ENCODE measurements at regions not wholly inside any gene's neighbourhood (a gene's known extent, or its start where the extent isn't known, plus 50 kb on each side); places are given as distances from the start of the nearest gene placed in this dataset.

DNA sequence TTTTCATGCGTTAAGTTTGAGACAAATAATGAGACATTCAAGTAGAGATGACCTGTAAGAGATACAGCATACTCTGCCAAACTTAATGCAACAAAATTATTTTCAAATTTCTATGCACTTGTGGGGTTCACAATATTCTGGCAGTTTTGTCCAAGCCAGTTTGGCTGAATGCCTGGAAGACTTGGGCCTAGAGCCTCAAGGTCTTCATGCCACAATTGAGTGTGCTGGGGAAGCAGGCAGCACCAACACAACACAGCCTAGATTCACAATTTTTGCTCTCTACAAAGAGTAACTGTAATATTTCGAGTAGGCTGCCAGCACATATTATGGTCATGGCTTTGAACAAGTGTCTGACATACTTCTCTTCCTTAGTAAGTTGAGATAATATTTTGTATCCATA lies 461.4 kb upstream of the SPHKAP start:
- Histone ChIP-seq H3K4me1 (ENCODE audit: control insufficient read depth, insufficient read depth, low read depth, low read length) (no peaks in the 10 kb centered on the region), H3K9me3 (ENCODE audit: control insufficient read depth, low read length) (no peaks in the 10 kb centered on the region), H3K23ac (ENCODE audit: low read length in 2 of 2) (no peak overlapping the region), H3K14ac (ENCODE audit: low read length in 2 of 2) (no peak overlapping the region), H3K27me3 (ENCODE audit: control insufficient read depth in 1 of 2, insufficient read depth in 1 of 2, low read length in 2 of 2) (no peaks in the 10 kb centered on the region), H2BK15ac (ENCODE audit: low read depth, poor library complexity, severe bottlenecking) (no peak overlapping the region), H2AK5ac (ENCODE audit: low read length, severe bottlenecking) (no peak overlapping the region), H3K4ac (ENCODE audit: low read depth in 1 of 2, low read length in 2 of 2) (no peak overlapping the region), H2BK5ac (ENCODE audit: low read depth, low read length, poor library complexity, severe bottlenecking) (no peak overlapping the region), H2AFZ (ENCODE audit: low read depth, low read length) (no peak overlapping the region), H3K9ac (ENCODE audit: low read length) (no peak overlapping the region), H3K18ac (ENCODE audit: low read depth in 1 of 2, low read length in 2 of 2) (no peak overlapping the region), H4K91ac (ENCODE audit: low read length) (no peak overlapping the region), H3K27ac (ENCODE audit: low read length, poor library complexity, severe bottlenecking) (no peak overlapping the region), H3K36me3 (ENCODE audit: control insufficient read depth in 1 of 2, insufficient read depth in 2 of 2, low read depth in 1 of 2, low read length in 2 of 2) (no peaks in the 10 kb centered on the region), H2BK12ac (ENCODE audit: low read length in 2 of 2) (no peak overlapping the region), H3K79me1 (replicated peaks; ENCODE audit: low read length, poor library complexity, severe bottlenecking) (no peaks in the 10 kb centered on the region), H3K4me3 (ENCODE audit: insufficient read depth in 1 of 2, low read depth in 1 of 2, low read length in 2 of 2) (no peak overlapping the region), H2BK120ac (ENCODE audit: low read depth, low read length) (no peak overlapping the region), H3K4me2 (ENCODE audit: low read length, poor library complexity, severe bottlenecking) (no peak overlapping the region), H4K8ac (ENCODE audit: low read length) (no peak overlapping the region)
- DNase-seq, result no peak
- WGBS, result 100% methylated on average over 1 of the region's 2 CpGs

DNA sequence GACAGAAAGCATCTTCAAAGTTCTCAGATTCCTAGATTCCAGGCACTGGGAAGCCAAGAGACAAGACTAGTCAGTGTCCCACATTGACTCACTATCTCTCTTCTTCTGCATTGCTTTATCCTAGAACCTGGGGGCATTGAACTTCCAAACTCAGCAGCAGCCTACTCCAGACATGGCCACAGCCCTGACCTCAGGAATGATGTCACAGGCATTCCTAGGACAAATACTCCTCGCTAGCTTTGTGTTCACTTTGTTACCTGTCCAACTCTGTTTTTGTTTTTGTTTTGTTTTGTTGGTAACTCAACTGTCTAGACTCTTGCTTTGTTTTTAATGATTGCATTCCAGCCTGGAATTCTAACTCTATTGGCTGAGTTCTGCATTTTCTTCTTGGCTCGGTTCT lies 449.3 kb upstream of the SPHKAP start:
- Histone ChIP-seq H3K4me1 (ENCODE audit: control insufficient read depth, insufficient read depth, low read depth, low read length) (no peaks in the 10 kb centered on the region), H3K27me3 (ENCODE audit: control insufficient read depth in 1 of 2, insufficient read depth in 1 of 2, low read length in 2 of 2) (no peaks in the 10 kb centered on the region), H3K14ac (ENCODE audit: low read length in 2 of 2) (no peak overlapping the region), H3K23ac (ENCODE audit: low read length in 2 of 2) (no peak overlapping the region), H3K36me3 (ENCODE audit: control insufficient read depth in 1 of 2, insufficient read depth in 2 of 2, low read depth in 1 of 2, low read length in 2 of 2) (no peaks in the 10 kb centered on the region), H2AFZ (ENCODE audit: low read depth, low read length) (no peak overlapping the region), H3K79me1 (replicated peaks; ENCODE audit: low read length, poor library complexity, severe bottlenecking) (no peaks in the 10 kb centered on the region), H3K4me3 (ENCODE audit: insufficient read depth in 1 of 2, low read depth in 1 of 2, low read length in 2 of 2) (no peak overlapping the region), H4K91ac (ENCODE audit: low read length) (no peak overlapping the region), H2BK12ac (ENCODE audit: low read length in 2 of 2) (no peak overlapping the region), H2BK15ac (ENCODE audit: low read depth, poor library complexity, severe bottlenecking) (no peak overlapping the region), H3K18ac (ENCODE audit: low read depth in 1 of 2, low read length in 2 of 2) (no peak overlapping the region), H2BK120ac (ENCODE audit: low read depth, low read length) (no peak overlapping the region), H4K8ac (ENCODE audit: low read length) (no peak overlapping the region), H3K4ac (ENCODE audit: low read depth in 1 of 2, low read length in 2 of 2) (no peak overlapping the region), H3K4me2 (ENCODE audit: low read length, poor library complexity, severe bottlenecking) (no peak overlapping the region), H3K9me3 (ENCODE audit: control insufficient read depth, low read length) (no peaks in the 10 kb centered on the region), H2BK5ac (ENCODE audit: low read depth, low read length, poor library complexity, severe bottlenecking) (no peak overlapping the region), H3K27ac (ENCODE audit: low read length, poor library complexity, severe bottlenecking) (no peak overlapping the region), H3K9ac (ENCODE audit: low read length) (no peak overlapping the region), H2AK5ac (ENCODE audit: low read length, severe bottlenecking) (no peak overlapping the region)
- 60% methylated on average over 1 of the region's 2 CpGs for WGBS
- DNase-seq, result no peak

DNA sequence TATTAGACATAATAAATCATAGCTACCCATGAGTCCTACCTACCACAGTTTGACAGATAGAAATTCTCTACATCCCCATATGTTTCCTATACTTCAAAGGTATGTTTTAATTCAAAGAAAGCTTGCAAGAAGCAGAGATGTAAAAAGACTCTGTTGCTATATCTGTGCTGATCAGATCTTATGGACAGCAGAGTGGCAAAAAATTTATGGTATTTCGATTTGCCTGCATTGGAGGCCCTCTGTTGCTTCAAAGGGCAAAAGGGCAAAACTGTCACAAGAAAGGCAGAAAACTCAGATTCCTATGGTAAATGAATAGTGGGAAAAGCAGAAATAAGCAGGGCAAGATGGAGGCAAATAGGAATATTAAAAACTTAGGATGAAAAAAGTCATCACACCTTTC lies 447.8 kb upstream of the SPHKAP start:
- Histone ChIP-seq H3K4ac (ENCODE audit: low read depth in 1 of 2, low read length in 2 of 2) (no peak overlapping the region), H3K9ac (ENCODE audit: low read length) (no peak overlapping the region), H2BK5ac (ENCODE audit: low read depth, low read length, poor library complexity, severe bottlenecking) (no peak overlapping the region), H3K36me3 (ENCODE audit: control insufficient read depth in 1 of 2, insufficient read depth in 2 of 2, low read depth in 1 of 2, low read length in 2 of 2) (no peaks in the 10 kb centered on the region), H2AK5ac (ENCODE audit: low read length, severe bottlenecking) (no peak overlapping the region), H3K79me1 (replicated peaks; ENCODE audit: low read length, poor library complexity, severe bottlenecking) (no peaks in the 10 kb centered on the region), H2AFZ (ENCODE audit: low read depth, low read length) (no peak overlapping the region), H3K27me3 (ENCODE audit: control insufficient read depth in 1 of 2, insufficient read depth in 1 of 2, low read length in 2 of 2) (no peaks in the 10 kb centered on the region), H2BK15ac (ENCODE audit: low read depth, poor library complexity, severe bottlenecking) (no peak overlapping the region), H2BK120ac (ENCODE audit: low read depth, low read length) (no peak overlapping the region), H3K4me3 (ENCODE audit: insufficient read depth in 1 of 2, low read depth in 1 of 2, low read length in 2 of 2) (no peak overlapping the region), H3K27ac (ENCODE audit: low read length, poor library complexity, severe bottlenecking) (no peak overlapping the region), H3K9me3 (ENCODE audit: control insufficient read depth, low read length) (no peaks in the 10 kb centered on the region), H3K14ac (ENCODE audit: low read length in 2 of 2) (no peak overlapping the region), H3K18ac (ENCODE audit: low read depth in 1 of 2, low read length in 2 of 2) (no peak overlapping the region), H4K8ac (ENCODE audit: low read length) (no peak overlapping the region), H3K4me1 (ENCODE audit: control insufficient read depth, insufficient read depth, low read depth, low read length) (no peaks in the 10 kb centered on the region), H2BK12ac (ENCODE audit: low read length in 2 of 2) (no peak overlapping the region), H3K4me2 (ENCODE audit: low read length, poor library complexity, severe bottlenecking) (no peak overlapping the region), H3K23ac (ENCODE audit: low read length in 2 of 2) (no peak overlapping the region), H4K91ac (ENCODE audit: low read length) (no peak overlapping the region)
- no peak for DNase-seq
- 62% methylated on average over 1 of the region's 1 CpG for WGBS

DNA sequence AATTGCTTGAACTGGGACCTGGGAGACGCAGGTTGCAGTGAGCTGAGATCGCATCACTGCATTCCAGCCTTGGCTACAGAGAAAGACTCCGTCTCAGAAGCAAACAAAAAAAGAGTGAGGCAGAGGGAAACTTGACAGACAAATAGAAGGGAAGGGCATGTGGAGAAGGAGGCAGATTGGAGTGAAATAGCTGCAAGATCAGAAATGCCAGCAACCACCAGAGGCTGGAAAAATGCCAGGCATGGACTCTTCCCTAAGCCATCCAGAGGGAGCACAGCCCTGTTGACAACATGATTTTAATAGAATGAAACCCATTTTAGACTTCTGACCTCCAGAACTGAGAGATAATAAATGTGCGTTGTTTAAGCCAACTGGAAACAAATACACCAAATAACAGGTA lies 447.2 kb upstream of the SPHKAP start:
- no peak overlapping the region for H3K4me2 ChIP-seq (ENCODE audit: low read length, poor library complexity, severe bottlenecking)
- no peak for DNase-seq
- no peak overlapping the region for H3K18ac ChIP-seq (ENCODE audit: low read depth in 1 of 2, low read length in 2 of 2)
- no peak overlapping the region for H2BK120ac ChIP-seq (ENCODE audit: low read depth, low read length)
- no peaks in the 10 kb centered on the region for H3K4me1 ChIP-seq (ENCODE audit: control insufficient read depth, insufficient read depth, low read depth, low read length)
- H3K27me3 ChIP-seq (ENCODE audit: control insufficient read depth in 1 of 2, insufficient read depth in 1 of 2, low read length in 2 of 2), result no peaks in the 10 kb centered on the region
- no peak overlapping the region for H2BK5ac ChIP-seq (ENCODE audit: low read depth, low read length, poor library complexity, severe bottlenecking)
- no peaks in the 10 kb centered on the region for H3K36me3 ChIP-seq (ENCODE audit: control insufficient read depth in 1 of 2, insufficient read depth in 2 of 2, low read depth in 1 of 2, low read length in 2 of 2)
- no peak overlapping the region for H2AK5ac ChIP-seq (ENCODE audit: low read length, severe bottlenecking)
- no peak overlapping the region for H2AFZ ChIP-seq (ENCODE audit: low read depth, low read length)
- no peak overlapping the region for H4K8ac ChIP-seq (ENCODE audit: low read length)
- H3K9ac ChIP-seq (ENCODE audit: low read length), result no peak overlapping the region
- no peak overlapping the region for H3K14ac ChIP-seq (ENCODE audit: low read length in 2 of 2)
- no peak overlapping the region for H3K23ac ChIP-seq (ENCODE audit: low read length in 2 of 2)
- H4K91ac ChIP-seq (ENCODE audit: low read length), result no peak overlapping the region
- H3K4me3 ChIP-seq (ENCODE audit: insufficient read depth in 1 of 2, low read depth in 1 of 2, low read length in 2 of 2), result no peak overlapping the region
- H3K9me3 ChIP-seq (ENCODE audit: control insufficient read depth, low read length), result no peaks in the 10 kb centered on the region
- H3K4ac ChIP-seq (ENCODE audit: low read depth in 1 of 2, low read length in 2 of 2), result no peak overlapping the region
- no peak overlapping the region for H2BK15ac ChIP-seq (ENCODE audit: low read depth, poor library complexity, severe bottlenecking)
- no peak overlapping the region for H3K27ac ChIP-seq (ENCODE audit: low read length, poor library complexity, severe bottlenecking)
- WGBS, result 87% methylated on average over 3 of the region's 4 CpGs
- H2BK12ac ChIP-seq (ENCODE audit: low read length in 2 of 2), result no peak overlapping the region
- H3K79me1 ChIP-seq (replicated peaks; ENCODE audit: low read length, poor library complexity, severe bottlenecking), result no peaks in the 10 kb centered on the region

Measured in mesenchymal stem cell (in vitro differentiated cells and primary cell).